GM12878 (cell line): ENCODE measurements at regions not wholly inside any gene's neighbourhood (a gene's known extent, or its start where the extent isn't known, plus 50 kb on each side); places are given as distances from the start of the nearest gene placed in this dataset.

Source experiments
- ATAC-seq: fragments of 200-7000 bp; cut with Tn5 transposase; 3 replicates; pipeline ENCODE4 v1.9.1; 2020; ENCODE audit warnings: mild to moderate bottlenecking, moderate library complexity
- BruUV-seq: library from RNA; stranded (reverse); fragments of 400-500 nt; replicated peaks from 2 replicates; lab custom pipeline; 2021; lab: Mats Ljungman, UMichigan
- CTCF ChIA-PET: fragments of 300-600 bp; sonication (Branson Sonifier 250); formaldehyde crosslinking; extraction: SDS; loops from one replicate; lab custom pipeline; 2021; ENCODE audit warnings: inconsistent platforms; lab: Yijun Ruan, JAX
- POLR2A ChIA-PET: fragments of 350-600 bp; formaldehyde crosslinking; extraction: SDS; loops from one replicate; lab custom pipeline; 2021; ENCODE audit warnings: inconsistent platforms; lab: Charles Lee
- RAD21 ChIA-PET: fragments of 300-600 bp; sonication (Branson Sonifier 250); formaldehyde crosslinking; loops from one replicate; lab custom pipeline; 2023; ENCODE audit warnings: antibody characterized with exemption; ENCODE audit not compliant: unreplicated experiment; lab: Charles Lee
- SMC1A ChIA-PET: fragments of 300-600 bp; sonication (Branson Sonifier 250); formaldehyde crosslinking; loops from one replicate; lab custom pipeline; 2023; ENCODE audit not compliant: unreplicated experiment, uncharacterized antibody; lab: Charles Lee
- DNase-seq: peaks from one replicate; pipeline ENCODE4 v3.0.0-alpha.2; 2011; ENCODE audit warnings: low read depth, low spot score
- FAIRE-seq: peaks from 3 replicates; lab custom pipeline; 2011; peaks lifted over from hg19 to GRCh38; lab: Jason Lieb, UNC
- H2AFZ ChIP-seq: 2 replicates; pipeline ENCODE4 v1.6.0; 2011; ENCODE audit warnings: low read depth, low read length, control low read depth; ENCODE audit not compliant: control insufficient read depth
- H3K27ac ChIP-seq: 2 replicates; pipeline ENCODE4 v1.5.1; 2011; ENCODE audit warnings: control low read depth; ENCODE audit not compliant: control insufficient read depth, insufficient read depth
- H3K27me3 ChIP-seq, 2 experiments: replicated peaks in 1 of 2; 2 replicates each; pipeline versions ENCODE4 v1.6.0 to v1.6.1; 2011; ENCODE audit warnings: low read length in 1 of 2; ENCODE audit not compliant: control insufficient read depth in 2 of 2, insufficient read depth in 2 of 2
- H3K36me3 ChIP-seq, 2 experiments: 2 replicates each; pipeline ENCODE4 v1.5.1; 2011; ENCODE audit warnings: low read length in 1 of 2; ENCODE audit not compliant: control insufficient read depth in 2 of 2, insufficient read depth in 2 of 2
- H3K4me1 ChIP-seq: 2 replicates; pipeline ENCODE4 v1.6.1; 2011; ENCODE audit warnings: mild to moderate bottlenecking, low read length, moderate library complexity, mixed read lengths; ENCODE audit not compliant: control insufficient read depth, insufficient read depth
- H3K4me2 ChIP-seq: 2 replicates; pipeline ENCODE4 v1.6.0; 2011; ENCODE audit warnings: control low read depth; ENCODE audit not compliant: control insufficient read depth, insufficient read depth
- H3K4me3 ChIP-seq: fragments of 200-600 bp; sonication (generic); 2 replicates; pipeline ENCODE4 v1.5.1; 2016
- H3K79me2 ChIP-seq: 2 replicates; pipeline ENCODE4 v1.6.0; 2011; ENCODE audit warnings: low read length; ENCODE audit not compliant: control insufficient read depth, insufficient read depth
- H3K9ac ChIP-seq: 2 replicates; pipeline ENCODE4 v1.8.0; 2011; ENCODE audit warnings: low read length, control low read depth, mixed read lengths; ENCODE audit not compliant: control insufficient read depth, insufficient read depth
- H3K9me3 ChIP-seq: replicated peaks from 3 replicates; pipeline ENCODE4 v1.5.1; 2011; ENCODE audit warnings: mild to moderate bottlenecking, low read length; ENCODE audit not compliant: control insufficient read depth, insufficient read depth
- H4K20me1 ChIP-seq: 2 replicates; pipeline ENCODE4 v1.6.0; 2011; ENCODE audit not compliant: control insufficient read depth, insufficient read depth
- KDM1A ChIP-seq: fragments of 200-600 bp; sonication (generic); IDR thresholded peaks from 2 replicates; pipeline ENCODE4 v1.6.1; 2016; ENCODE audit warnings: borderline replicate concordance
- MLLT1 ChIP-seq: fragments of 450-650 bp; IDR thresholded peaks from 2 replicates; pipeline ENCODE4 v1.6.1; 2016; ENCODE audit warnings: mild to moderate bottlenecking
- MTA3 ChIP-seq: IDR thresholded peaks from 2 replicates; pipeline ENCODE4 v1.6.1; 2012; ENCODE audit warnings: low read length, inconsistent platforms, borderline replicate concordance
- NBN ChIP-seq: fragments of 450-650 bp; IDR thresholded peaks from 2 replicates; pipeline ENCODE4 v1.6.1; 2016
- SMAD5 ChIP-seq: IDR thresholded peaks from 2 replicates; pipeline ENCODE4 v1.6.1; 2016; ENCODE audit warnings: antibody characterized with exemption, low read depth
- USF2 ChIP-seq: IDR thresholded peaks from 2 replicates; pipeline ENCODE4 v1.6.1; 2011; ENCODE audit warnings: low read depth, low read length, improper control_type of control experiment, borderline replicate concordance
- ZBTB33 ChIP-seq: fragments of 450-650 bp; IDR thresholded peaks from 2 replicates; pipeline ENCODE4 v1.6.1; 2017; ENCODE audit warnings: mild to moderate bottlenecking
- ZNF207 ChIP-seq: fragments of 450-650 bp; IDR thresholded peaks from 2 replicates; pipeline ENCODE4 v1.6.1; 2014; ENCODE audit warnings: antibody characterized with exemption, mild to moderate bottlenecking, borderline replicate concordance
- WGBS: methylation state at CpG from one replicate; pipeline ENCODE4 v1.1.6; 2016; ENCODE audit warnings: low lambda C conversion rate; ENCODE audit not compliant: insufficient replicate concordance, insufficient coverage; ENCODE audit errors: missing lambda C conversion rate; 5-methylcytosine and 5-hydroxymethylcytosine counted together
- in situ Hi-C: fragments of 300-500 bp; cut with MboI; formaldehyde crosslinking; loops from 9 replicates; pipeline ENCODE4 v1.14.3; 2018; ENCODE audit warnings: mixed read lengths
- intact Hi-C: fragments of 100-400 bp; cut with micrococcal nuclease; formaldehyde crosslinking; loops from one replicate; pipeline ENCODE4 v1.14.2; 2022; ENCODE audit not compliant: unreplicated experiment
- TF ChIP-seq, protein P1 (sequence below): fragments of 450-650 bp; conservative IDR thresholded peaks from 2 replicates; pipeline ENCODE4 v1.6.1; 2017; ENCODE audit warnings: mild to moderate bottlenecking, moderate library complexity
- TF ChIP-seq, protein P2 (sequence below): fragments of 450-650 bp; IDR thresholded peaks from 2 replicates; pipeline ENCODE4 v1.6.1; 2018; ENCODE audit warnings: mild to moderate bottlenecking, low read depth, moderate library complexity; ENCODE audit not compliant: partially characterized antibody
- TF ChIP-seq, protein P3 (sequence below): IDR thresholded peaks from 2 replicates; pipeline ENCODE4 v1.6.1; 2012; ENCODE audit warnings: low read depth, low read length, improper control_type of control experiment

GRCh38 chr2:129069875-129070594 lies 751.4 kb upstream of the HS6ST1 start:
- Histone ChIP-seq H4K20me1 (no peaks in the 10 kb centered on the region), H3K27me3 (no peaks in the 10 kb centered on the region), H3K9ac (no peak overlapping the region), H3K9me3 (no peaks in the 10 kb centered on the region), H3K27ac (no peak overlapping the region), H2AFZ (no peak overlapping the region), H3K79me2 (no peaks in the 10 kb centered on the region), H3K4me3 (no peak overlapping the region), H3K4me1 (no peaks in the 10 kb centered on the region), H3K36me3 (no peaks in the 10 kb centered on the region), H3K4me2 (no peak overlapping the region)
- ChIA-PET RAD21 (no interaction called here), SMC1A (interaction anchor here (1.3 kb wide), 1 partner anchor 15 kb away, joined by 3 read pairs; no protein-coding TSS in a partner anchor), POLR2A (interaction anchor here (0.5 to 0.6 kb wide), 2 partner anchors 35 to 822 kb away, joined by 4 to 9 read pairs; no protein-coding TSS in a partner anchor), CTCF (interaction anchor here (0.6 kb wide), 1 partner anchor 34 kb away, joined by 4 read pairs; no protein-coding TSS in a partner anchor)
- in situ Hi-C loops, result no loop called here
- FAIRE-seq, result no peak
- intact Hi-C loops, result loop anchor here (10.0 kb wide), 1 partner anchor 325 kb away; no protein-coding TSS in a partner anchor
- no peak for ATAC-seq
- WGBS, result 51% methylated on average over 12 of the region's 12 CpGs
- DNase-seq, result no peak
- no TSS peak for BruUV-seq
- TF ChIP-seq SMAD5, result no peak
- no peak for TF ChIP-seq MLLT1
- TF ChIP-seq NBN, result no peak
- no peak for TF ChIP-seq ZBTB33
- TF ChIP-seq MTA3, result no peak
- TF ChIP-seq, protein P1, sequence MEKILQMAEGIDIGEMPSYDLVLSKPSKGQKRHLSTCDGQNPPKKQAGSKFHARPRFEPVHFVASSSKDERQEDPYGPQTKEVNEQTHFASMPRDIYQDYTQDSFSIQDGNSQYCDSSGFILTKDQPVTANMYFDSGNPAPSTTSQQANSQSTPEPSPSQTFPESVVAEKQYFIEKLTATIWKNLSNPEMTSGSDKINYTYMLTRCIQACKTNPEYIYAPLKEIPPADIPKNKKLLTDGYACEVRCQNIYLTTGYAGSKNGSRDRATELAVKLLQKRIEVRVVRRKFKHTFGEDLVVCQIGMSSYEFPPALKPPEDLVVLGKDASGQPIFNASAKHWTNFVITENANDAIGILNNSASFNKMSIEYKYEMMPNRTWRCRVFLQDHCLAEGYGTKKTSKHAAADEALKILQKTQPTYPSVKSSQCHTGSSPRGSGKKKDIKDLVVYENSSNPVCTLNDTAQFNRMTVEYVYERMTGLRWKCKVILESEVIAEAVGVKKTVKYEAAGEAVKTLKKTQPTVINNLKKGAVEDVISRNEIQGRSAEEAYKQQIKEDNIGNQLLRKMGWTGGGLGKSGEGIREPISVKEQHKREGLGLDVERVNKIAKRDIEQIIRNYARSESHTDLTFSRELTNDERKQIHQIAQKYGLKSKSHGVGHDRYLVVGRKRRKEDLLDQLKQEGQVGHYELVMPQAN, result no peak
- no peak for TF ChIP-seq USF2
- TF ChIP-seq, protein P2, sequence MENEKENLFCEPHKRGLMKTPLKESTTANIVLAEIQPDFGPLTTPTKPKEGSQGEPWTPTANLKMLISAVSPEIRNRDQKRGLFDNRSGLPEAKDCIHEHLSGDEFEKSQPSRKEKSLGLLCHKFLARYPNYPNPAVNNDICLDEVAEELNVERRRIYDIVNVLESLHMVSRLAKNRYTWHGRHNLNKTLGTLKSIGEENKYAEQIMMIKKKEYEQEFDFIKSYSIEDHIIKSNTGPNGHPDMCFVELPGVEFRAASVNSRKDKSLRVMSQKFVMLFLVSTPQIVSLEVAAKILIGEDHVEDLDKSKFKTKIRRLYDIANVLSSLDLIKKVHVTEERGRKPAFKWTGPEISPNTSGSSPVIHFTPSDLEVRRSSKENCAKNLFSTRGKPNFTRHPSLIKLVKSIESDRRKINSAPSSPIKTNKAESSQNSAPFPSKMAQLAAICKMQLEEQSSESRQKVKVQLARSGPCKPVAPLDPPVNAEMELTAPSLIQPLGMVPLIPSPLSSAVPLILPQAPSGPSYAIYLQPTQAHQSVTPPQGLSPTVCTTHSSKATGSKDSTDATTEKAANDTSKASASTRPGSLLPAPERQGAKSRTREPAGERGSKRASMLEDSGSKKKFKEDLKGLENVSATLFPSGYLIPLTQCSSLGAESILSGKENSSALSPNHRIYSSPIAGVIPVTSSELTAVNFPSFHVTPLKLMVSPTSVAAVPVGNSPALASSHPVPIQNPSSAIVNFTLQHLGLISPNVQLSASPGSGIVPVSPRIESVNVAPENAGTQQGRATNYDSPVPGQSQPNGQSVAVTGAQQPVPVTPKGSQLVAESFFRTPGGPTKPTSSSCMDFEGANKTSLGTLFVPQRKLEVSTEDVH, result no peak
- TF ChIP-seq KDM1A, result no peak
- no peak for TF ChIP-seq ZNF207
- TF ChIP-seq, protein P3, sequence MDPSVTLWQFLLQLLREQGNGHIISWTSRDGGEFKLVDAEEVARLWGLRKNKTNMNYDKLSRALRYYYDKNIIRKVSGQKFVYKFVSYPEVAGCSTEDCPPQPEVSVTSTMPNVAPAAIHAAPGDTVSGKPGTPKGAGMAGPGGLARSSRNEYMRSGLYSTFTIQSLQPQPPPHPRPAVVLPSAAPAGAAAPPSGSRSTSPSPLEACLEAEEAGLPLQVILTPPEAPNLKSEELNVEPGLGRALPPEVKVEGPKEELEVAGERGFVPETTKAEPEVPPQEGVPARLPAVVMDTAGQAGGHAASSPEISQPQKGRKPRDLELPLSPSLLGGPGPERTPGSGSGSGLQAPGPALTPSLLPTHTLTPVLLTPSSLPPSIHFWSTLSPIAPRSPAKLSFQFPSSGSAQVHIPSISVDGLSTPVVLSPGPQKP, result no peak
